Liver (tissue), 8 donors: ENCODE measurements at regions not wholly inside any gene's neighbourhood (a gene's known extent, or its start where the extent isn't known, plus 50 kb on each side); places are given as distances from the start of the nearest gene placed in this dataset.

Source experiments
- DNase-seq: peaks from one replicate; pipeline ENCODE4 v3.0.0-alpha.2; 2017; ENCODE audit warnings: low spot score
- H3K27ac ChIP-seq, 2 donors: one replicate each; pipeline ENCODE4 v1.7.0; 2013; ENCODE audit warnings: inconsistent platforms in 2 of 2, low read length in 2 of 2, control low read depth in 1 of 2, low read depth in 1 of 2, mild to moderate bottlenecking in 1 of 2
- H3K27me3 ChIP-seq, 4 donors: one replicate each; pipeline versions ENCODE4 v1.6.1 to v1.7.0; 2013; ENCODE audit warnings: low read length in 3 of 4, inconsistent platforms in 1 of 4, mild to moderate bottlenecking in 1 of 4, moderate library complexity in 1 of 4; ENCODE audit not compliant: control insufficient read depth in 4 of 4, insufficient read depth in 4 of 4
- H3K36me3 ChIP-seq, 4 donors: one replicate each; pipeline versions ENCODE4 v1.6.1 to v1.7.0; 2013; ENCODE audit warnings: low read length in 3 of 4, mild to moderate bottlenecking in 3 of 4, low read depth in 1 of 4, moderate library complexity in 1 of 4; ENCODE audit not compliant: control insufficient read depth in 4 of 4, insufficient read depth in 3 of 4
- H3K4me1 ChIP-seq, 4 donors: one replicate each; pipeline versions ENCODE4 v1.6.1 to v1.7.0; 2013; ENCODE audit warnings: low read length in 3 of 4, mild to moderate bottlenecking in 3 of 4, moderate library complexity in 1 of 4; ENCODE audit not compliant: control insufficient read depth in 4 of 4, insufficient read depth in 4 of 4
- H3K4me3 ChIP-seq, 3 donors: one replicate each; pipeline versions ENCODE4 v1.6.1 to v1.7.0; 2013; ENCODE audit warnings: low read length in 3 of 3, control low read depth in 1 of 3, low read depth in 1 of 3, mild to moderate bottlenecking in 1 of 3
- H3K9ac ChIP-seq, 2 donors: one replicate each; pipeline ENCODE4 v1.7.0; 2013; ENCODE audit warnings: low read length in 2 of 2, mild to moderate bottlenecking in 2 of 2, moderate library complexity in 2 of 2, control low read depth in 1 of 2, low read depth in 1 of 2
- H3K9me3 ChIP-seq, 4 donors: one replicate each; pipeline versions ENCODE4 v1.6.1 to v1.7.0; 2013; ENCODE audit warnings: low read length in 3 of 4; ENCODE audit not compliant: control insufficient read depth in 4 of 4
- ATF3 ChIP-seq: IDR thresholded peaks from 2 replicates; pipeline ENCODE4 v1.6.1; 2016; ENCODE audit warnings: antibody characterized with exemption
- CTCF ChIP-seq: fragments of 150-350 bp; IDR thresholded peaks from 2 replicates; pipeline ENCODE4 v1.5.1; 2017; ENCODE audit warnings: improper control_type of control experiment, low read depth, low read length; ENCODE audit not compliant: missing input control
- EGR1 ChIP-seq, 2 donors: IDR thresholded peaks; 2 replicates each; pipeline ENCODE4 v1.6.1; 2016 to 2018; ENCODE audit warnings: antibody characterized with exemption in 2 of 2, low read depth in 2 of 2
- FOXA1 ChIP-seq: IDR thresholded peaks from 2 replicates; pipeline ENCODE4 v1.6.1; 2016; ENCODE audit warnings: antibody characterized with exemption
- FOXA2 ChIP-seq: IDR thresholded peaks from 2 replicates; pipeline ENCODE4 v1.6.1; 2016; ENCODE audit warnings: antibody characterized with exemption
- GABPA ChIP-seq, 2 donors: IDR thresholded peaks in 1 of 2; conservative IDR thresholded peaks in 1 of 2; 2 replicates each; pipeline ENCODE4 v1.6.1; 2016; ENCODE audit warnings: antibody characterized with exemption in 2 of 2, mild to moderate bottlenecking in 1 of 2, moderate library complexity in 1 of 2
- HNF4A ChIP-seq, 2 donors: conservative IDR thresholded peaks; 2 replicates each; pipeline ENCODE4 v1.6.1; 2016; ENCODE audit warnings: antibody characterized with exemption in 2 of 2, mild to moderate bottlenecking in 2 of 2
- HNF4G ChIP-seq: IDR thresholded peaks from 2 replicates; pipeline ENCODE4 v1.6.1; 2016; ENCODE audit warnings: antibody characterized with exemption
- JUND ChIP-seq, 2 donors: IDR thresholded peaks; 2 replicates each; pipeline ENCODE4 v1.6.1; 2016; ENCODE audit warnings: antibody characterized with exemption in 2 of 2
- MAX ChIP-seq: IDR thresholded peaks from 2 replicates; pipeline ENCODE4 v1.6.1; 2016; ENCODE audit warnings: antibody characterized with exemption
- NR2F2 ChIP-seq: IDR thresholded peaks from 2 replicates; pipeline ENCODE4 v1.6.1; 2016; ENCODE audit warnings: antibody characterized with exemption
- RAD21 ChIP-seq, 2 donors: IDR thresholded peaks; 2 replicates each; pipeline ENCODE4 v1.6.1; 2016; ENCODE audit warnings: antibody characterized with exemption in 2 of 2, mild to moderate bottlenecking in 2 of 2
- REST ChIP-seq: IDR thresholded peaks from 2 replicates; pipeline ENCODE4 v1.6.1; 2016; ENCODE audit warnings: antibody characterized with exemption, mild to moderate bottlenecking
- SP1 ChIP-seq: IDR thresholded peaks from 2 replicates; pipeline ENCODE4 v1.6.1; 2018; ENCODE audit warnings: antibody characterized with exemption, mild to moderate bottlenecking
- TAF1 ChIP-seq: conservative IDR thresholded peaks from 2 replicates; pipeline ENCODE4 v1.6.1; 2016; ENCODE audit warnings: antibody characterized with exemption, mild to moderate bottlenecking
- YY1 ChIP-seq: IDR thresholded peaks from 2 replicates; pipeline ENCODE4 v1.6.1; 2016; ENCODE audit warnings: antibody characterized with exemption, mild to moderate bottlenecking
- ZBTB33 ChIP-seq: IDR thresholded peaks from 2 replicates; pipeline ENCODE4 v1.6.1; 2016; ENCODE audit warnings: antibody characterized with exemption
- whole genome bisulfite sequencing: extraction: QIAGEN DNeasy Blood & Tissue Kit; methylation state at CpG from one replicate; pipeline ENCODE4 v1.1.7; 2013; 5-methylcytosine and 5-hydroxymethylcytosine counted together
- donor health status: healthy.
- donor health status: healthy.
- donor health status: healthy.
- donor health status: healthy.
- donor health status: healthy.

- Histone ChIP-seq H3K9ac (no peak overlapping the region), H3K27me3 (no peaks in the 10 kb centered on the region), H3K4me3 (no peak overlapping the region), H3K27ac (no peak overlapping the region), H3K4me1 (no peaks in the 10 kb centered on the region), H3K36me3 (no peaks in the 10 kb centered on the region), H3K9me3 (no peaks in the 10 kb centered on the region)
- WGBS, result 65% methylated on average over 1 of the region's 1 CpG
- no peak for TF ChIP-seq FOXA2
- no peak for TF ChIP-seq REST
- no peak for TF ChIP-seq MAX
- no peak for TF ChIP-seq SP1
- no peak for TF ChIP-seq RAD21 (IDR thresholded peaks at IDR 0.05)
- TF ChIP-seq EGR1 (IDR thresholded peaks at IDR 0.05; ENCODE audit: low read depth in 2 of 2), result no peak
- no peak for TF ChIP-seq YY1
- no peak for TF ChIP-seq JUND (IDR thresholded peaks at IDR 0.05)
- no peak for TF ChIP-seq TAF1
- TF ChIP-seq HNF4G, result no peak
- no peak for DNase-seq
Observed at GRCh38 chr7:54037873-54038272, 504.3 kb upstream of the VSTM2A start.

- no peak for DNase-seq
- Histone ChIP-seq H3K27me3 (no peaks in the 10 kb centered on the region), H3K9ac (no peak overlapping the region), H3K4me1 (no peaks in the 10 kb centered on the region), H3K27ac (no peak overlapping the region), H3K36me3 (no peaks in the 10 kb centered on the region), H3K4me3 (no peak overlapping the region), H3K9me3 (peaks cover 0 to 3% (median 1%) of the 10 kb centered on the region in 4 donors)
- 41% methylated on average over 4 of the region's 4 CpGs for WGBS
- no peak for TF ChIP-seq TAF1
- no peak for TF ChIP-seq CTCF
- TF ChIP-seq YY1, result no peak
- no peak for TF ChIP-seq HNF4A (conservative IDR thresholded peaks at IDR 0.05)
Observed at GRCh38 chr7:54060643-54061042, 481.5 kb upstream of the VSTM2A start.

GRCh38 chr7:54066643-54067042 is 475.5 kb upstream of the VSTM2A start:
- H3K36me3 ChIP-seq, result no peaks in the 10 kb centered on the region
- H3K27ac ChIP-seq, result no peak overlapping the region
- 62% methylated on average over 5 of the region's 5 CpGs for WGBS
- H3K9ac ChIP-seq, result no peak overlapping the region
- TF ChIP-seq HNF4G (no peak), ZBTB33 (no peak), TAF1 (no peak), FOXA1 (no peak), YY1 (no peak), HNF4A (conservative IDR thresholded peaks at IDR 0.05) (no peak), SP1 (no peak), FOXA2 (no peak), ATF3 (no peak), RAD21 (IDR thresholded peaks at IDR 0.05) (no peak), REST (no peak), NR2F2 (no peak), EGR1 (IDR thresholded peaks at IDR 0.05; ENCODE audit: low read depth in 2 of 2) (no peak), JUND (IDR thresholded peaks at IDR 0.05) (no peak), GABPA (IDR thresholded peaks at IDR 0.05 in 1 of 2, conservative IDR thresholded peaks at IDR 0.05 in 1 of 2) (no peak)
- H3K4me1 ChIP-seq, result no peaks in the 10 kb centered on the region
- no peaks in the 10 kb centered on the region for H3K27me3 ChIP-seq
- DNase-seq, result no peak
- H3K9me3 ChIP-seq, result no peaks in the 10 kb centered on the region
- no peak overlapping the region for H3K4me3 ChIP-seq
